Omental fat pad (tissue), 3 donors: ENCODE measurements at regions not wholly inside any gene's neighbourhood (a gene's known extent, or its start where the extent isn't known, plus 50 kb on each side); places are given as distances from the start of the nearest gene placed in this dataset.

Experiments used
- ATAC-seq: fragments of 150-250 bp; one replicate; pipeline ENCODE4 v1.9.1; 2016; ENCODE audit warnings: mild to moderate bottlenecking, moderate library complexity; ENCODE audit not compliant: low FRiP score
- DNase-seq: peaks from one replicate; pipeline ENCODE4 v3.0.0-alpha.2; 2019; ENCODE audit warnings: low spot score
- CTCF ChIP-seq, 3 donors: fragments of 450-650 bp; IDR thresholded peaks; one replicate each; pipeline ENCODE4 v1.5.1; 2016 to 2017; ENCODE audit warnings: antibody characterized with exemption in 3 of 3, mild to moderate bottlenecking in 3 of 3, moderate library complexity in 2 of 3

- DNase-seq, result no peak
- no peak for ATAC-seq
- no peak for TF ChIP-seq CTCF (IDR thresholded peaks at IDR 0.05)
These were observed 162.3 kb downstream of the TUSC7 start for GRCh38 chr3:116871905-116872304.

GRCh38 chr3:116872688-116873087 is 163.1 kb downstream of the TUSC7 start:
- no peak for TF ChIP-seq CTCF (IDR thresholded peaks at IDR 0.05)
- DNase-seq, result no peak
- no peak for ATAC-seq

GRCh38 chr3:116873142-116873541 is 163.6 kb downstream of the TUSC7 start:
- DNase-seq (no peak), ATAC-seq (no peak)
- no peak for TF ChIP-seq CTCF (IDR thresholded peaks at IDR 0.05)

GRCh38 chr3:116877968-116878367 is 168.4 kb downstream of the TUSC7 start:
- DNase-seq, result no peak
- no peak for TF ChIP-seq CTCF (IDR thresholded peaks at IDR 0.05)
- ATAC-seq, result no peak

GRCh38 chr3:116886202-116886893 is 176.8 kb downstream of the TUSC7 start:
- TF ChIP-seq CTCF (IDR thresholded peaks at IDR 0.05), result no peak
- ATAC-seq (no peak), DNase-seq (no peak)

- ATAC-seq (no peak), DNase-seq (no peak)
- TF ChIP-seq CTCF (IDR thresholded peaks at IDR 0.05), result no peak
These were observed 186.5 kb downstream of the TUSC7 start for GRCh38 chr3:116896116-116896515.

GRCh38 chr3:116897382-116897781 is 187.8 kb downstream of the TUSC7 start:
- ATAC-seq (no peak), DNase-seq (no peak)
- TF ChIP-seq CTCF (IDR thresholded peaks at IDR 0.05), result no peak
